ENCODE measurements at regions not wholly inside any gene's neighbourhood (a gene's known extent, or its start where the extent isn't known, plus 50 kb on each side); places are given as distances from the start of the nearest gene placed in this dataset.

GRCh38 chr2:79394485-79394859 lies 118.4 kb upstream of the CTNNA2 start:
- Mint-ChIP-seq H3K36me3 (ENCODE audit: insufficient read depth, unreplicated experiment) (no peaks in the 10 kb centered on the region), H3K27ac (ENCODE audit: unreplicated experiment) (no peak overlapping the region), H3K9me3 (ENCODE audit: unreplicated experiment) (peaks cover 10% of the 10 kb centered on the region), H3K27me3 (ENCODE audit: insufficient read depth, unreplicated experiment) (peaks cover 6% of the 10 kb centered on the region), H3K4me3 (ENCODE audit: unreplicated experiment) (no peak overlapping the region), H3K4me1 (ENCODE audit: low read depth, unreplicated experiment) (no peaks in the 10 kb centered on the region)
- TF ChIP-seq, protein P1, sequence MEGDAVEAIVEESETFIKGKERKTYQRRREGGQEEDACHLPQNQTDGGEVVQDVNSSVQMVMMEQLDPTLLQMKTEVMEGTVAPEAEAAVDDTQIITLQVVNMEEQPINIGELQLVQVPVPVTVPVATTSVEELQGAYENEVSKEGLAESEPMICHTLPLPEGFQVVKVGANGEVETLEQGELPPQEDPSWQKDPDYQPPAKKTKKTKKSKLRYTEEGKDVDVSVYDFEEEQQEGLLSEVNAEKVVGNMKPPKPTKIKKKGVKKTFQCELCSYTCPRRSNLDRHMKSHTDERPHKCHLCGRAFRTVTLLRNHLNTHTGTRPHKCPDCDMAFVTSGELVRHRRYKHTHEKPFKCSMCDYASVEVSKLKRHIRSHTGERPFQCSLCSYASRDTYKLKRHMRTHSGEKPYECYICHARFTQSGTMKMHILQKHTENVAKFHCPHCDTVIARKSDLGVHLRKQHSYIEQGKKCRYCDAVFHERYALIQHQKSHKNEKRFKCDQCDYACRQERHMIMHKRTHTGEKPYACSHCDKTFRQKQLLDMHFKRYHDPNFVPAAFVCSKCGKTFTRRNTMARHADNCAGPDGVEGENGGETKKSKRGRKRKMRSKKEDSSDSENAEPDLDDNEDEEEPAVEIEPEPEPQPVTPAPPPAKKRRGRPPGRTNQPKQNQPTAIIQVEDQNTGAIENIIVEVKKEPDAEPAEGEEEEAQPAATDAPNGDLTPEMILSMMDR (IDR thresholded peaks at IDR 0.05; ENCODE audit: insufficient read depth in 1 of 2, low read depth in 1 of 2, low read length in 1 of 2, severe bottlenecking in 1 of 2, unreplicated experiment in 1 of 2), result no peak
- Histone ChIP-seq H3K27me3 (replicated peaks; ENCODE audit: control insufficient read depth, insufficient read depth, low read length) (no peaks in the 10 kb centered on the region), H3K36me3 (ENCODE audit: control insufficient read depth, insufficient read depth, low read length) (no peaks in the 10 kb centered on the region), H3K4me1 (no peaks in the 10 kb centered on the region), H3K9me3 (no peaks in the 10 kb centered on the region), H3K4me3 (ENCODE audit: low read depth, low read length) (no peak overlapping the region)
- intact Hi-C loops (cut with micrococcal nuclease; ENCODE audit: unreplicated experiment), result no loop called here
- ChIA-PET POLR2A (no interaction called here), CTCF (no interaction called here)
- DNase-seq, result no peak
- BruUV-seq (replicated peaks), result no TSS peak

DNA sequence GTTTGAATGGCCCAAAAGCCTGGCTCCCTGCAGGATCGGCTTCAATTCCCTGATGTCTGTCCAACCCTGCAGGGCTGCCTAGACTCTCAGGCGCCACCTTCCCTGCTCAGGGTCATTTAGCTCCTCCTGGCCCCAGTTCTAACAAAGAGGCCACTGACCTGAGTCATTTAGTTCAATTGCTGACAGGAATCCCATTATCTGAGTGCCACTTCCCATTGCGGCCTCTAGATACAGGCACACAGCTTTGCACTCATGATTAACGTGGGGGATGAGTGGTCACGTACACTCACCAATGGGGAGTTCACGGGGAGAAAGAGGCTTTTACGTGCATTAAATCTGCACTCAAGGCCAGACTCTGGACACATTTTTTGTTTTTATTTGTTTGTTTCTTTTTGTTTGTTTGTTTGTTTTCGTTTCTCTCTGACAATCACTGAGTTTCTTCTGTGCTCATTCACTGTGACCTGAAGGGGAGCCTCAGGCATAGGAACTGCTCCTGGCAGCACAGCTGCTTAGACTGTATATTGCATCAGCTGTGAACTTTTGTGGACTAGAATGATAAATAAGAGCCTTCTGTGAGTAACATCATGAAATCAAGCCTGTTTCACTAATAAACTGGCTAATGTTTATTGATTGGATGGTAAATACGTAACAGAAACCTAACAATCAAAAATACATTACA lies 118.9 kb upstream of the CTNNA2 start:
- peaks cover 10% of the 10 kb centered on the region for H3K9me3 Mint-ChIP-seq (ENCODE audit: unreplicated experiment)
- POLR2A ChIA-PET, result no interaction called here
- Histone ChIP-seq H3K4me1 (no peaks in the 10 kb centered on the region), H3K27me3 (replicated peaks; ENCODE audit: control insufficient read depth, insufficient read depth, low read length) (no peaks in the 10 kb centered on the region), H3K9me3 (no peaks in the 10 kb centered on the region), H3K36me3 (ENCODE audit: control insufficient read depth, insufficient read depth, low read length) (no peaks in the 10 kb centered on the region), H3K4me3 (ENCODE audit: low read depth, low read length) (no peak overlapping the region)
- TF ChIP-seq, protein P1 (IDR thresholded peaks at IDR 0.05; ENCODE audit: insufficient read depth in 1 of 2, low read depth in 1 of 2, low read length in 1 of 2, severe bottlenecking in 1 of 2, unreplicated experiment in 1 of 2), result no peak
- intact Hi-C loops (cut with micrococcal nuclease; ENCODE audit: unreplicated experiment), result no loop called here
- no peak for DNase-seq
- BruUV-seq (replicated peaks), result no TSS peak
- H3K27ac Mint-ChIP-seq (ENCODE audit: unreplicated experiment), result no peak overlapping the region
- no peaks in the 10 kb centered on the region for H3K4me1 Mint-ChIP-seq (ENCODE audit: low read depth, unreplicated experiment)
- peaks cover 6% of the 10 kb centered on the region for H3K27me3 Mint-ChIP-seq (ENCODE audit: insufficient read depth, unreplicated experiment)
- CTCF ChIA-PET, result no interaction called here
- H3K4me3 Mint-ChIP-seq (ENCODE audit: unreplicated experiment), result no peak overlapping the region
- H3K36me3 Mint-ChIP-seq (ENCODE audit: insufficient read depth, unreplicated experiment), result no peaks in the 10 kb centered on the region

DNA sequence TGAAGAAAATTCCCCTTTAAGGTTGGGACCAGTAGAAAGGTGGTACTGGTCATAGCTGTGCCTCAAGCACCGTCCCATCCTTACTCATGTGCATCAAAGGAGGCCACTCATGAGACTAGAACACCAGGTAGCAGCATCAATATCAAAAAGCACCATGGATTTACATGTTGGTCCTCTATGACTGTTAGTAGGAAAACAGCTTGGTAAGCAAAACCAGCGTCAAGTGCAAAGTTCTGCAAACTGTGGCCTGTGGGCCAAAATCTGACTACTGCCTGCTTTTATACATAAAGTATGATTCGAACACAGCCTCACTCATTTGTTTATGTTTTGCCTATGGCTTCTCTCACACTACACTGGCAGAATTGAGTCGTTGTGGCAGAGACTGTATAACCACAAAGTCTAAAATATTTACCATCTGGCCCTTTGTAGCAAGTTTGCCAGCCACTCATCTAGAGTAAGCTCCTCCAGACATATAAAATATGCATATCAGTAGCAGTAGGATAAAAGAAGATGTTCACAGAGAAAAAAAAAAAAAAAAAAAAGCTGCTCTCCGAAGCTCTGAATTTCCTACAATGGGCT lies 119.7 kb upstream of the CTNNA2 start:
- DNase-seq, result no peak
- H3K9me3 ChIP-seq, result no peaks in the 10 kb centered on the region
- no peak overlapping the region for H3K4me3 Mint-ChIP-seq (ENCODE audit: unreplicated experiment)
- H3K27me3 Mint-ChIP-seq (ENCODE audit: insufficient read depth, unreplicated experiment), result peaks cover 6% of the 10 kb centered on the region
- TF ChIP-seq, protein P1 (IDR thresholded peaks at IDR 0.05; ENCODE audit: insufficient read depth in 1 of 2, low read depth in 1 of 2, low read length in 1 of 2, severe bottlenecking in 1 of 2, unreplicated experiment in 1 of 2), result no peak
- H3K27ac Mint-ChIP-seq (ENCODE audit: unreplicated experiment), result no peak overlapping the region
- H3K4me1 ChIP-seq, result no peaks in the 10 kb centered on the region
- ChIA-PET CTCF (no interaction called here), POLR2A (no interaction called here)
- H3K36me3 ChIP-seq (ENCODE audit: control insufficient read depth, insufficient read depth, low read length), result no peaks in the 10 kb centered on the region
- H3K4me1 Mint-ChIP-seq (ENCODE audit: low read depth, unreplicated experiment), result no peaks in the 10 kb centered on the region
- no peak overlapping the region for H3K4me3 ChIP-seq (ENCODE audit: low read depth, low read length)
- BruUV-seq (replicated peaks), result no TSS peak
- no peaks in the 10 kb centered on the region for H3K36me3 Mint-ChIP-seq (ENCODE audit: insufficient read depth, unreplicated experiment)
- H3K27me3 ChIP-seq (replicated peaks; ENCODE audit: control insufficient read depth, insufficient read depth, low read length), result no peaks in the 10 kb centered on the region
- peaks cover 10% of the 10 kb centered on the region for H3K9me3 Mint-ChIP-seq (ENCODE audit: unreplicated experiment)
- intact Hi-C loops (cut with micrococcal nuclease; ENCODE audit: unreplicated experiment), result no loop called here
